IgD-negative memory B cell (primary cell): ENCODE measurements at regions not wholly inside any gene's neighbourhood (a gene's known extent, or its start where the extent isn't known, plus 50 kb on each side); places are given as distances from the start of the nearest gene placed in this dataset.

Source experiments
- H3K27ac Mint-ChIP-seq, 3 donors: one replicate each; pipeline ENCODE4 v1.8.0; 2020 to 2022; ENCODE audit warnings: mild to moderate bottlenecking in 3 of 3, mixed read lengths in 3 of 3, moderate library complexity in 1 of 3
- H3K27me3 Mint-ChIP-seq: one replicate; pipeline ENCODE4 v1.8.0; 2021; ENCODE audit warnings: mixed read lengths
- H3K36me3 Mint-ChIP-seq: one replicate; pipeline ENCODE4 v1.8.0; 2020; ENCODE audit warnings: mild to moderate bottlenecking, mixed read lengths
- H3K4me1 Mint-ChIP-seq, 3 donors: one replicate each; pipeline ENCODE4 v1.8.0; 2020 to 2022; ENCODE audit warnings: mixed read lengths in 3 of 3, mild to moderate bottlenecking in 1 of 3
- H3K4me3 Mint-ChIP-seq, 4 donors: one replicate each; pipeline ENCODE4 v1.8.0; 2020 to 2022; ENCODE audit warnings: mild to moderate bottlenecking in 4 of 4, mixed read lengths in 4 of 4, moderate library complexity in 3 of 4
- H3K9me3 Mint-ChIP-seq, 3 donors: one replicate each; pipeline ENCODE4 v1.8.0; 2020 to 2021; ENCODE audit warnings: mixed read lengths in 3 of 3, mild to moderate bottlenecking in 1 of 3

DNA sequence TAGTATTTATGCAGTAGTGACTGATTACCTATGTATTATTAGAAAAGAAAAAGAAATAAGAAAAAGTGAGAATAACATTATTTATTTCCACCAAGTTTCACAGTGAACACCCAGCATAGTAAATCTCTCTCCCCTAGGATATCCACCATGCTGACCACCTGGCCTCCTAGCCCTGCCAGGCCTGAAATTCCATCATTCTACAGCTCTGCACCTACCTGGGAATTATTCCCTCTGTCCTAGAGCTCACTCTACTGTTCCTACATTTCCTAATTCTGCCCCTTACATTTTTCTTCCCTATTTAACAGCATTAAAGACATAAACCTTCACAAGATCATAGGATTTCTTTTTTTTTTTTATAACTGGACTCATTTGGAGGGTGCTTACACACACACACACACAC, 525.3 kb upstream of the PPP2R3A start:
- peak overlapping the region in 1 of 3 donors; percentile 81 for H3K27ac Mint-ChIP-seq
- H3K36me3 Mint-ChIP-seq, result no peaks in the 10 kb centered on the region
- no peaks in the 10 kb centered on the region for H3K9me3 Mint-ChIP-seq
- H3K4me3 Mint-ChIP-seq, result no peak overlapping the region
- H3K4me1 Mint-ChIP-seq, result peaks cover 10 to 15% (median 13%) of the 10 kb centered on the region in 3 donors
- peaks cover 1% of the 10 kb centered on the region for H3K27me3 Mint-ChIP-seq

DNA sequence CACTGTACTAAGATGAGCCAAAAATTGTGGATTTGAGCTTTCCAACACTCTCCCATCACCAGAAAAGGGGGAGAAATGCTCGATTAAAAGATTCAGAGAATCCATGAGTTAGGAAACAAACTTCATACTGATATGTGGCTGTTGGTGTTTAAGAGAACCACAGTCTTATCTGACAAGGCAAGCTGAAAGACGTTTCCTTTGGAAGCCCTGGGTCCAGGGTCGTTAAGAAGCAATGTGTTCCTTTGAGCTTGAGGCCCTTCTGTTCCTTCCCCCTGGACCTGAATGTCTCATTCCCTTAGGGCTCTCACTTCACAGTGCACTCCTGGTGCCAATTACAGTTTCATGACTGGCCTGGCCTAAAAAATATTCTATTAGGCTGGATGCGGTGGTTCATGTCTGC, 524.8 kb upstream of the PPP2R3A start:
- Mint-ChIP-seq H3K4me1 (peaks cover 10 to 15% (median 13%) of the 10 kb centered on the region in 3 donors), H3K9me3 (no peaks in the 10 kb centered on the region), H3K27ac (peak overlapping the region in 1 of 3 donors; percentile 81)

DNA sequence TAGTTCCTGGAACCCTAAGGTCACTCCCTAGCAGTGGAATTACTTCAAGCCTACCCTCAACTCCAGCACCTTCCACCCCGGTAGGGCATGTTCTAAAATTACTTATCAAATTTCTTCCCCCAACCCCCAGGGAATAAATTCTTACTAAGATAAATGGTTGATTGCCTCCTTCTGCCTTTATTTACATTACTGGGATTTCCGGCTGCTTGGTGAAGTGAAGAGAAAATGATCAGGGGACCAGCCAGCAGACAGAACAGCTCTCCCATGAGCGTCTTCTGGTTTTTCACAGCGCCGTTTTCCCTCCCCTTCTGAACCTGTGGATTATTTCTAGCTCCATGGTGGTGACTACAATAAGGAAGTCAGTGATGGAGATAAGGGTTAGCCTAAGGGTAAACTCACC, 521.5 kb upstream of the PPP2R3A start:
- no peaks in the 10 kb centered on the region for H3K36me3 Mint-ChIP-seq
- H3K4me3 Mint-ChIP-seq, result peak overlapping the region; percentile 13 to 90 (median 75)
- no peaks in the 10 kb centered on the region for H3K27me3 Mint-ChIP-seq
- H3K9me3 Mint-ChIP-seq, result peaks cover 0 to 2% (median 0%) of the 10 kb centered on the region in 3 donors
- H3K4me1 Mint-ChIP-seq, result peaks cover 15% of the 10 kb centered on the region in 3 donors
- H3K27ac Mint-ChIP-seq, result peak overlapping the region in 2 of 3 donors; percentile 26 to 69

More for the DNA sequence above, 524.8 kb upstream of the PPP2R3A start:
- Mint-ChIP-seq H3K27me3 (peaks cover 1% of the 10 kb centered on the region), H3K36me3 (no peaks in the 10 kb centered on the region), H3K4me3 (no peak overlapping the region)

DNA sequence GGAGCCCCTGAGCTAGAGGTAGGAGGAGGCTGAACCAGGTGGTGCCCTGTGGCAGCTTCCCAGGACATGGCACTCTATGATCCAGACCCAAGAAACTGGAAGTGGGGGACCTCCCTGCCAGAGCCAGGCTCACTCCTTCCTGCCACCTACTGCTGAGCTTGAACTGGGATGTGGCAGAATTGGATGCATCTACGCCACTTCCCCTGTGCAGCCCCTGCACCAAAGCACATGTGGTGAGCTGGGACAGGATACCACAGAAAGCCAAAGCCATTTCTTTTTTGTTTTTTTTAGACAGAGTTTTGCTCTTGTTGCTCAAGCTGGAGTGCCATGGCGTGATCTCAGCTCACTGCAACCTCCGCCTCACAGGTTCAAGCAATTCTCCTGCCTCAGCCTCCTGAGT, 518.0 kb upstream of the PPP2R3A start:
- Mint-ChIP-seq H3K9me3 (peaks cover 0 to 2% (median 0%) of the 10 kb centered on the region in 3 donors), H3K4me1 (peaks cover 12 to 19% (median 15%) of the 10 kb centered on the region in 3 donors), H3K4me3 (no peak overlapping the region), H3K36me3 (no peaks in the 10 kb centered on the region), H3K27me3 (no peaks in the 10 kb centered on the region), H3K27ac (no peak overlapping the region)

DNA sequence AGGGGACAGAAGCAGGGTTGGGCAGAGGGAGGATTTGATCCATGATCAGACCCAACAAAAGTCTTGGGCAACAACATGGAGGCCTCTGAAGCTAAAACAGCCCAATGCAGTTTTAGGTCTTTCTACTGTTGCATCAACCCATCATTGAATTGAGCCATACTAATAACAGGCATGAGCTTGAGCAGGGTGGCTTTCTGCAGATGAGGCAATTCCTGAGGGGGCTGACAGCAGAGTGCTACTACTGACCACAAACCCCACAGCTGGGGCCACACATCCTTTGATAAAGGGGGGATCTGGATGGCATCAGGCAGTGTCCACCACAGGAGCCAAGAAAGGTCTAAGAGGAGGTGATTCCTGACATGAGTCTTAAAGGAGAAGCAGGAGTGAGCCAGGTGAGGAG, 517.0 kb upstream of the PPP2R3A start:
- H3K4me3 Mint-ChIP-seq, result no peak overlapping the region
- peaks cover 0 to 2% (median 0%) of the 10 kb centered on the region in 3 donors for H3K9me3 Mint-ChIP-seq
- no peaks in the 10 kb centered on the region for H3K27me3 Mint-ChIP-seq
- peaks cover 12 to 18% (median 15%) of the 10 kb centered on the region in 3 donors for H3K4me1 Mint-ChIP-seq
- H3K27ac Mint-ChIP-seq, result peak overlapping the region in 1 of 3 donors; percentile 62
- H3K36me3 Mint-ChIP-seq, result no peaks in the 10 kb centered on the region

DNA sequence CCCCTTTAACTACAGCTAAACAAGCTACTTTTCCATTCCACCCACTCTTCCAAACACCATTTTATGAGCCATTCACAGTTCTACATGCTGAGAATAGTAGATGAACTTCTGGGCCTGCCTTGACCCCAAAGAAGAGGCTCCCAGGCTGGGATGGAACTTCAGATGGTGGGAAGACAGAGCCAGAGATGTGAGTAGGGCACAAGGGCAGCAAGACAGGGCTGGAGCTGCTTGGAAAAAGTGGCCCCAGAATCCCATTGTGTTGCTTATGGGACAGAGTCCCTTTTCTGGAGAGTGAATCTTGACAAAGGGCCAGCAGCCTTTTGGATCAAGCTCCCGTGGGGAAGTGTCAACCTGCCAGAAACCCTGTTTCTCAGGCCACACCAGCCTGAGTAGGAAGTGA, 516.5 kb upstream of the PPP2R3A start:
- no peaks in the 10 kb centered on the region for H3K36me3 Mint-ChIP-seq
- peaks cover 0 to 2% (median 2%) of the 10 kb centered on the region in 3 donors for H3K9me3 Mint-ChIP-seq
- H3K4me3 Mint-ChIP-seq, result no peak overlapping the region
- no peak overlapping the region for H3K27ac Mint-ChIP-seq
- H3K27me3 Mint-ChIP-seq, result no peaks in the 10 kb centered on the region
- peaks cover 9 to 16% (median 11%) of the 10 kb centered on the region in 3 donors for H3K4me1 Mint-ChIP-seq

DNA sequence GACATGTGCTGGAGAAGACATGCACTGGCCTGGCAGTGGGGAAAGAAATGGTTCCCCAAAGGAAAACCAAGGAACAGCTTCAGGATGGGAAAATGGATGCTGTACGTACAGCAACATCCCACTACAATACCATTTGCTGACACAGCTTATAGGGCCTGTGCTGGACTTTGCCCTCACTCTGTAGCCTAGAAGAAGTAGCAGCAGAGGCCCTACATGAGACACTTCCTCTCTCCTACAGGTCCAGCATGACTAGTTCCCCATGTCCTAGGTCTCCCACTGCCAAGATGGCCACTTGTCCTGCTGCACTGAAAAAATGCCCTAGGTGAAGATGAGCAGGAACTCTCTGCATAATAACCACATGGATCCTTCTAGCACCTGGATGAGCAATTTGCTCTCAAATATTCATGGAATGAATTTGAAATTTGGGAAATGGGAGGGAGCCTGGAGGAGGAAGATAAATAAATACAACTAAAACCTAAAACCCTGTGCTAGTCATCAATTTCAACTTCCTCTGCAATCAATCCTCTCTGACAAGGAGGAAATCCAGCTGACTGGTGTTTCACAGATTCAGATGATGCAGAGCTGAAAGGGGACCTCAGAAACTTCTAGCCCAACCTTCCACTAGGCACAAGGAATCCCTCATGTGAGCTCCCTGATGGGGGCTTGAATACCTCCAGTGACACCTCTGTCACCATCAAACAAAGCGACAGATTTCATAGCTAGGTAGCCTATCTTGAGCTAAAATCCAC, 514.3 kb upstream of the PPP2R3A start:
- Mint-ChIP-seq H3K4me3 (no peak overlapping the region), H3K4me1 (peaks cover 0 to 6% (median 2%) of the 10 kb centered on the region in 3 donors), H3K27me3 (no peaks in the 10 kb centered on the region), H3K27ac (no peak overlapping the region), H3K36me3 (no peaks in the 10 kb centered on the region), H3K9me3 (peaks cover 2 to 7% (median 2%) of the 10 kb centered on the region in 3 donors)

DNA sequence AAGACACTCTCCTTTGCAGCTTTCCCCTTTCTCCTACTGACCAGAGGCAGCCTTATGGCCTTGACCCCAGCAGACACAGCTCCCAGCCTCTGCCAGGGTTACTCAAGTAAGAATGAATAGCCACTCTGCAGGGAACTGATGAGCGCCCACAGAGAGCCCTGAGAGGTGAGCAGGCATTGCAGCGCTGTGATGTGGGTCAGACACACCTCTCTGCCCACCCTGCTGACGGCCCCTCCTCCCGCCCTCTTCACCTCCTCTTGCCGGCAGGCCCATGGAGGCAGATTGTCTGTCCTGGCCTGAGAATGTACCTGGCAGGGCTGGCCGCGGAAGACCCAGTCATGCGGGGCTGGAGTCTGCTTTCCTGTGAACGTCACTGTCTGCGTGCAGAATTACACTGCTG, 512.6 kb upstream of the PPP2R3A start:
- peaks cover 0 to 6% (median 4%) of the 10 kb centered on the region in 3 donors for H3K4me1 Mint-ChIP-seq
- H3K9me3 Mint-ChIP-seq, result peaks cover 2 to 7% (median 3%) of the 10 kb centered on the region in 3 donors
- no peak overlapping the region for H3K27ac Mint-ChIP-seq
- H3K27me3 Mint-ChIP-seq, result no peaks in the 10 kb centered on the region
- H3K36me3 Mint-ChIP-seq, result no peaks in the 10 kb centered on the region
- H3K4me3 Mint-ChIP-seq, result no peak overlapping the region

DNA sequence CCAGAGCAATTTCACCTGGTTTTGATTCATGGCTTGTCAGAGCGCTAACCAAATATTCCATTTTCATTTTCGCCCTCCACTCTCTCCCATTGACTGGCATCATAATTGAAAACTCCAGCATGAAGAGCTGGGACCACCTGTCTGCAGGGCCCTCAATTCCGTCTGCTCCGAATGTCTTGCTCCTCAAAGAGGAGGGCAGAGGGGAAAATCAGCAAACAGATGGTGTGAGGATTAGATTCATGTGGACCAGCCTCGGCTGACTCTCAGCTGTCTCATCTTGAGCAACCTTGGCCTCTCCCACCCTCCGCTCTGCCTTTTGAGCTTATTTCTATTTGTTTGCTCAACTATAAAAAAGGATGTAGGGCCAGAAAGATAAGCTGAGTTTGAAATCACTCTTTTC, 512.2 kb upstream of the PPP2R3A start:
- Mint-ChIP-seq H3K27me3 (no peaks in the 10 kb centered on the region), H3K36me3 (no peaks in the 10 kb centered on the region), H3K27ac (no peak overlapping the region), H3K9me3 (peaks cover 3 to 7% (median 4%) of the 10 kb centered on the region in 3 donors), H3K4me1 (peaks cover 0 to 4% (median 4%) of the 10 kb centered on the region in 3 donors), H3K4me3 (no peak overlapping the region)

DNA sequence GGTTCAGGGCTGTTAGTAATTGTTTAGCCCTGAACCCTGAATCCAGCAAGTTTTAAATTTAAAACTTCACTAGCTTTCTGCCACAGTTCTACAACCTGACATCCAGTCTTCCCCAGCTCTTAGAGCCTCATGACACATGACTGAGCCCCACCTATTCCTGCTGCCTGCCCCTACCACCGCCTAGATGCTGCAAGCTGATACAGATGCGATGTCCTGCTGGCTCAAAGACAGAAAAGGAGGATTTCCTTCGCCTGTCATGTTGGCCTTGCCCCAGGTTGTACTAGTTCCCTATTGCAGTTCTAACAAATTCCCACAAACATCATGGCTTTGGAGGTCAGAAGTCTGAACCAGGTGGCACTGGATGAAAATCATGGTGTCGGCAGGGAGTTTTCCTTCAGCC, 510.6 kb upstream of the PPP2R3A start:
- Mint-ChIP-seq H3K36me3 (no peaks in the 10 kb centered on the region), H3K27ac (peak overlapping the region in 1 of 3 donors; percentile 26), H3K27me3 (no peaks in the 10 kb centered on the region), H3K4me3 (no peak overlapping the region), H3K9me3 (peaks cover 3 to 7% (median 4%) of the 10 kb centered on the region in 3 donors), H3K4me1 (peaks cover 0 to 10% (median 2%) of the 10 kb centered on the region in 3 donors)

DNA sequence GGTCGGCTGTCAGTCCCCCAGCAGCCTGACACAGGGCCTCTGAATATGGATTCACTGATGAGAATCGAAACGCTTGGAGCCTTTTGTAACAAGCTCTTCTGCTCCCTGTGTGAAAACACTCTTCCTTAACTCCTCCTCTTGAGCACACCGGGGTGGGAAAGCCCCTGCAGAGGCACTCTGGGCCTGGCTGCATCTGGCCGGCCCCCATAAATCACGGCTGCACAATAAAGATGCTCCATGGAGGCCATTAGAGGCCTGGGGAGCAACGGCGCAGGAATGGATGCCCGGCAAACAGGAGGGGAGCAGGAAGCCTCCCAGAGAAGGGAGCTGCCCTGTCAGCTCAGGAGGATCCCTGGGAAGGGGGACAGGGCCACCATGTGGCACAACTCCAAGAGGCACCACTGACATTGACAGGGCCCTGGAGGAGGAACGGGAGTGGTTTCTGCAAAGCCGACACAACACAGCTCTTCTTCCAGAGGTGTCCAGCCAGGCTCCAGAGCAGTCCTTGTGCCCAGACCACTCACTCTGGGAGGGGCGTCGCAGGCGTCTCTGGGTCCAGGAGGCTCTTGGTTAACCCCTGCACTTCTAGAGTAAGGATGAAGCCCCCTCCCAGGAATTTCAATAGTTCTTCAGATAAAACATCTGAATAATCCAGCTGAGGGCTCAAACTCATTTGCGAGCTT, 509.3 kb upstream of the PPP2R3A start:
- Mint-ChIP-seq H3K4me3 (peak overlapping the region in 1 of 4 donors; percentile 14), H3K27ac (no peak overlapping the region), H3K36me3 (no peaks in the 10 kb centered on the region), H3K27me3 (no peaks in the 10 kb centered on the region), H3K4me1 (peaks cover 11 to 16% (median 12%) of the 10 kb centered on the region in 3 donors), H3K9me3 (peaks cover 6 to 7% (median 7%) of the 10 kb centered on the region in 3 donors)

DNA sequence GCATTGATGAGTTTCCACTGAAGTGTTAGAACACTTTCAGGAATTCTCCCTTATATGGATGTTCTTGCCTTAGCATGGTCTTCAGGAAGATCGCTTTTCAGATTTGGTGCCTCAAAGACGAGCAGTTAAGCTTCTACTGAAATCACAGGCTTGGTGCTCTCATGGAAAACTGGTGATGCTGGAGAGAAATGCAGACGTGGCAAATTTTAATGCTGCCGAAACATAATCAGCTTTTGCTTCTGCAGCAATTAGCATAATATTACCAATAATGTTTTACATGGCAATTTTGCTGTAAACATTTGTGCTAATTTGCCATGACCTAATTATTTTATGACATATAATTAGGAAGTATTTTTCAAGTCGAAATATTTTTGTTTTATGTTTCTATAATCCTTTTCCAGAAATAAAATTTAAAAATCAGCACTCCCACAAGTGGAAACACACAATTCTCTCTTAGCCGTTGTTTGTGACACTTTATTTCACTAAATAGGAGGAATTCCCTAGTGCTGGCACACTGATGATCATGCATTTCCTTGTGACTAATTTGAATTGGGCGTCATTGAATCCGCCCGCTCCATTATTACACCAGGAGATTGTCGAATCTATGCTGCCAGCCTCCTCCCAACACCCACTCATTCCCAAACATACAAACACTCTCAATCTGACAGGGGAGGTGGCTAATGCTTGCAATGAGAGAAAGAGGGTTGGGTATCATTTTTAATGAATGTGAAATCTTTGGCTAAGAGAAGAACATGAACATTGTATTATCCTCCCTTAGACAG, 506.8 kb upstream of the PPP2R3A start:
- Mint-ChIP-seq H3K4me1 (peaks cover 17 to 26% (median 17%) of the 10 kb centered on the region in 3 donors), H3K9me3 (peaks cover 6 to 9% (median 7%) of the 10 kb centered on the region in 3 donors), H3K36me3 (no peaks in the 10 kb centered on the region), H3K27me3 (no peaks in the 10 kb centered on the region), H3K27ac (no peak overlapping the region), H3K4me3 (peak overlapping the region in 1 of 4 donors; percentile 63)

DNA sequence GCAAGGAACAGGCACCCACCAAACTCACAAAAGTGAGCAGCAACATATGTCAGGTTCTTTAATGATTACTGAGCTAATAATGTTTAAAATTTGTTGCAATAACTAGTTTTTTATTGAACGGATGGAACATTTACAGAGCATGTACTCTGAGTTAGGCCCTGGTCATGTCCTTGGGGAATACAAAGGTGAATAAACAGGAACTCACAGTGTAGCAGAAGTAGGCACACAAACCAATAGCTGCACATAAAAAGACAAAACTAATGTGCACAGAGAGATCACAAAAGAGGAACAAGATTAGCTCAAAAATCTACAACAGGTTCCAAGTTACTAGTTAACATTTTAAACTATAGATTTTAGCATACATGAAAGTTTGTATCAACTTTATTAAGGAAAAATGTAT, 505.3 kb upstream of the PPP2R3A start:
- peaks cover 2 to 8% (median 6%) of the 10 kb centered on the region in 3 donors for H3K9me3 Mint-ChIP-seq
- H3K4me3 Mint-ChIP-seq, result peak overlapping the region in 2 of 4 donors; percentile 79 to 83
- no peaks in the 10 kb centered on the region for H3K36me3 Mint-ChIP-seq
- H3K27me3 Mint-ChIP-seq, result no peaks in the 10 kb centered on the region
- H3K4me1 Mint-ChIP-seq, result peaks cover 17 to 26% (median 17%) of the 10 kb centered on the region in 3 donors
- H3K27ac Mint-ChIP-seq, result peak overlapping the region in 2 of 3 donors; percentile 64 to 73

DNA sequence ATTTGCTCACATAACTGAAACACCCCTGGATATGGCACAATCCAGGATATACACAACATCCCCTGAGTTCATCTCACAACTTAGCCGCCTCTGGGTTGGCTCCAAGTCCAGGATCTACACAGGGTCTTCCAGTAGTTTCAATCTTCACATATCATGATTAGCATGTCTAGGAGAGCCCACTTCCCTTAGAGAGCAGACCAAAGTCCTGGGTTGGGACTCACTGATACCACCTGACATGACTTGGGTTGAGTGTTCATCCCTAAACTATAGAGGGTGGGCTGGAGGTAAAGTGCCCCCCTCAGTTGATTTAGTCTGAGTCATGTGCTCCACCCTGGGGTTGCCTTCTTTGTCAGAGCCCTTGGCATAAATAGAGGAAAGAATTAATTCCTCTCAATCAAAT, 493.6 kb upstream of the PPP2R3A start:
- H3K27ac Mint-ChIP-seq, result no peak overlapping the region
- peaks cover 0 to 4% (median 1%) of the 10 kb centered on the region in 3 donors for H3K9me3 Mint-ChIP-seq
- H3K4me1 Mint-ChIP-seq, result peaks cover 0 to 2% (median 0%) of the 10 kb centered on the region in 3 donors
- H3K4me3 Mint-ChIP-seq, result no peak overlapping the region
- H3K36me3 Mint-ChIP-seq, result no peaks in the 10 kb centered on the region
- H3K27me3 Mint-ChIP-seq, result peaks cover 2% of the 10 kb centered on the region

DNA sequence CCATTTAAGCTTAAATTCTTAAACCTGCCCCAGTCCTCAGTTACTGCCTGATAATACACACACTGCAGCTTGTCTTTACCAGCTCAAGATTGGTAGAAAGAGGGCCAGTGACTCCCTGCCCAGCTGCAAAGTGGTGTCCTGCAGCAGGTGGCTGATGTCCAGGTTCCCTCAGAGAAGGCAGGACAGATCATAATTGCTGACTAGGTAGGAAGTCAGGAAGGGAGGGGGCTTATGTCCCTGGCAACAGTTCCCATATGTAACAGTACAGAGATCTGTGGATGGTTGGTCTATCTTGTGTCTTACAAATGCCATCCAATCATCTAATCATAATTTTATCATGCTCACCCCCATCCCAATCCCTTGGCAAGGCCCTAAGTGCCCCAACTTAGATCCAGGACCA, 492.1 kb upstream of the PPP2R3A start:
- H3K4me3 Mint-ChIP-seq, result no peak overlapping the region
- H3K4me1 Mint-ChIP-seq, result peaks cover 0 to 2% (median 0%) of the 10 kb centered on the region in 3 donors
- H3K27me3 Mint-ChIP-seq, result peaks cover 2% of the 10 kb centered on the region
- H3K27ac Mint-ChIP-seq, result no peak overlapping the region
- peaks cover 0 to 4% (median 0%) of the 10 kb centered on the region in 3 donors for H3K9me3 Mint-ChIP-seq
- H3K36me3 Mint-ChIP-seq, result no peaks in the 10 kb centered on the region
